ENCODE measurements at regions not wholly inside any gene's neighbourhood (a gene's known extent, or its start where the extent isn't known, plus 50 kb on each side); places are given as distances from the start of the nearest gene placed in this dataset.

GRCh38 chr5:56557198-56557597 lies 258.2 kb upstream of the MAP3K1 start:
- Histone ChIP-seq H2AFZ (ENCODE audit: control insufficient read depth, low read length) (no peak overlapping the region), H3K9ac (ENCODE audit: control insufficient read depth, extremely low read depth, insufficient read depth, low read length) (no peak overlapping the region), H4K20me1 (ENCODE audit: control insufficient read depth, extremely low read depth, insufficient read depth, low read length) (no peaks in the 10 kb centered on the region), H3K9me3 (ENCODE audit: control insufficient read depth, low read depth, low read length) (no peaks in the 10 kb centered on the region), H3K79me2 (ENCODE audit: control insufficient read depth, insufficient read depth, low read length) (no peaks in the 10 kb centered on the region), H3K27me3 (ENCODE audit: control insufficient read depth, extremely low read depth, insufficient read depth, low read length) (no peaks in the 10 kb centered on the region), H3K27ac (ENCODE audit: control insufficient read depth, insufficient read depth, low read length) (no peak overlapping the region), H3K36me3 (ENCODE audit: control insufficient read depth in 2 of 2, extremely low read depth in 1 of 2, insufficient read depth in 2 of 2, low read length in 2 of 2) (no peaks in the 10 kb centered on the region), H3K4me1 (ENCODE audit: control insufficient read depth, extremely low read depth, insufficient read depth, low read length) (peaks cover 11% of the 10 kb centered on the region), H3K4me2 (ENCODE audit: control insufficient read depth, extremely low read depth, insufficient read depth, low read depth, low read length) (no peak overlapping the region), H3K4me3 (ENCODE audit: control insufficient read depth in 2 of 3, extremely low read depth in 1 of 3, insufficient read depth in 2 of 3, low read depth in 1 of 3, low read length in 3 of 3) (no peak overlapping the region), H3K9me1 (ENCODE audit: control insufficient read depth, extremely low read depth, insufficient read depth, low read length) (no peaks in the 10 kb centered on the region)
- dilution Hi-C loops (cut with MboI; ENCODE audit: extremely low pct_ligation_motif_present, low sequenced_read_pairs), result no loop called here
- DNase-seq (ENCODE audit: low read depth, low spot score), result no peak
- FAIRE-seq, result no peak
- TF ChIP-seq EZH2 (IDR thresholded peaks at IDR 0.05; ENCODE audit: low read length) (no peak), CTCF (optimal IDR thresholded peaks at IDR 0.05 in 1 of 3, IDR thresholded peaks at IDR 0.05 in 1 of 3, conservative IDR thresholded peaks at IDR 0.05 in 1 of 3; ENCODE audit: extremely low read depth in 1 of 3, insufficient read depth in 2 of 3, low read length in 3 of 3) (no peak)

GRCh38 chr5:56552612-56553268 lies 262.6 kb upstream of the MAP3K1 start:
- no peaks in the 10 kb centered on the region for H3K79me2 ChIP-seq (ENCODE audit: control insufficient read depth, insufficient read depth, low read length)
- dilution Hi-C loops (cut with MboI; ENCODE audit: extremely low pct_ligation_motif_present, low sequenced_read_pairs), result no loop called here
- no peak overlapping the region for H3K4me3 ChIP-seq (ENCODE audit: control insufficient read depth in 2 of 3, extremely low read depth in 1 of 3, insufficient read depth in 2 of 3, low read depth in 1 of 3, low read length in 3 of 3)
- H3K9me1 ChIP-seq (ENCODE audit: control insufficient read depth, extremely low read depth, insufficient read depth, low read length), result no peaks in the 10 kb centered on the region
- no peak overlapping the region for H3K27ac ChIP-seq (ENCODE audit: control insufficient read depth, insufficient read depth, low read length)
- no peak for DNase-seq (ENCODE audit: low read depth, low spot score)
- no peaks in the 10 kb centered on the region for H3K9me3 ChIP-seq (ENCODE audit: control insufficient read depth, low read depth, low read length)
- H3K4me1 ChIP-seq (ENCODE audit: control insufficient read depth, extremely low read depth, insufficient read depth, low read length), result no peaks in the 10 kb centered on the region
- no peaks in the 10 kb centered on the region for H3K36me3 ChIP-seq (ENCODE audit: control insufficient read depth in 2 of 2, extremely low read depth in 1 of 2, insufficient read depth in 2 of 2, low read length in 2 of 2)
- H4K20me1 ChIP-seq (ENCODE audit: control insufficient read depth, extremely low read depth, insufficient read depth, low read length), result no peaks in the 10 kb centered on the region
- no peaks in the 10 kb centered on the region for H3K27me3 ChIP-seq (ENCODE audit: control insufficient read depth, extremely low read depth, insufficient read depth, low read length)
- no peak overlapping the region for H2AFZ ChIP-seq (ENCODE audit: control insufficient read depth, low read length)
- no peak overlapping the region for H3K9ac ChIP-seq (ENCODE audit: control insufficient read depth, extremely low read depth, insufficient read depth, low read length)
- H3K4me2 ChIP-seq (ENCODE audit: control insufficient read depth, extremely low read depth, insufficient read depth, low read depth, low read length), result no peak overlapping the region
- no peak for FAIRE-seq
- no peak for TF ChIP-seq CTCF (optimal IDR thresholded peaks at IDR 0.05 in 1 of 3, IDR thresholded peaks at IDR 0.05 in 1 of 3, conservative IDR thresholded peaks at IDR 0.05 in 1 of 3; ENCODE audit: extremely low read depth in 1 of 3, insufficient read depth in 2 of 3, low read length in 3 of 3)
- TF ChIP-seq EZH2 (IDR thresholded peaks at IDR 0.05; ENCODE audit: low read length), result no peak
